HG02981 (cell line): ENCODE measurements at regions not wholly inside any gene's neighbourhood (a gene's known extent, or its start where the extent isn't known, plus 50 kb on each side); places are given as distances from the start of the nearest gene placed in this dataset.

Experiments used
- ATAC-seq: cut with Tn5 transposase; IDR thresholded peaks from one replicate; pipeline ENCODE4 v1.9.1; 2021; ENCODE audit warnings: mild to moderate bottlenecking, moderate library complexity; ENCODE audit not compliant: unreplicated experiment

DNA sequence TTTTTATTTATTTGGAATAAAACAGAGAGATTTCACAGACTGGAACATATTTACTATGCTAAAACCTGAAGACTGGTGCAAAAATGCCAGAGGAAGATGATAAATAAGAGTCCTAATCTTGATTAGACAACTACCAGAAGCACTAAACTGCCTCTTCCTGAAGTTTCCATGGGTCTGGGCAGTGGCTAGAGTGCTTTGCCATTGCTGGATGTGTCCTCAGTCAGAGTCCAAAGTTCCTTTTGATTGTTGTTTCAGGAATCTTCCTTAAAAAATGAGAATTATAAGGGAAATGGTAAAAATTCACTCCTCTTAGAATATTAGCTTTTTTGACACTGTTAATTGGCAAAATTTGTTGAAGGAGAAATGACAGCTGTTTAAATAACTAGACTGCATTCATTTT, 86.3 kb upstream of the AHR start:
- ATAC-seq = no peak

DNA sequence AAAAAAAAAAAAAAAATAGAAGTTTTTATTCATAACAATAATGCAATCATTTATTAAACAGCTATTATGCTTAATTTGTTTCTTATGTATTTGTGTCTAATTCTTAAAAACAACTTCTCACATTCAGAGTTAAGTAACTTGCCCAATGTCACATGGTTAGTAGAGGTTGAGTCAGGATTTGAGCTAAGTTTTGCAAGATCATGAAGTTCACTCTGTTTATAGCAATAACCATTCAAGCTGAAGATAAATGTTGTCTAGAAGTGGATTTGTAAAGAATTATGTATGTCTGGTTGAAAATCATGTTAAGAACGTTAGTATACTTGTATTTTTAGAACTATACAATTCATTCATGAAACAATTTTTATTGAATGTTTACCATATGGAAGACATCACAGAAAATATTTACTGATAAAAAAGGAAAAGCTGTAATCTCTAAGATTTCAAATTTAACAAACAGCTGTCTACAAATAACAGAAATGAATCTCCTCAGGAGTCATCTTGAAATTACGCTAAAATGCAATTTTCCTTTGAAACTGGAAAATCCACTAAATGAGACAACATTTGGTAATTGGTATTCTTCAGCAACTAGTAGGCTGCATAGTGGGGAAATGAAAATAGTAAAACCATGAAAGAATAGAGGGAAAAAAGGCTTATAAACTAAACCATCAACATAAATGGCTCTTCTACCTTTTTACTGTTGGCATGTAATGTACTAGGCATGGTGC, 70.5 kb upstream of the AHR start:
- no peak for ATAC-seq

DNA sequence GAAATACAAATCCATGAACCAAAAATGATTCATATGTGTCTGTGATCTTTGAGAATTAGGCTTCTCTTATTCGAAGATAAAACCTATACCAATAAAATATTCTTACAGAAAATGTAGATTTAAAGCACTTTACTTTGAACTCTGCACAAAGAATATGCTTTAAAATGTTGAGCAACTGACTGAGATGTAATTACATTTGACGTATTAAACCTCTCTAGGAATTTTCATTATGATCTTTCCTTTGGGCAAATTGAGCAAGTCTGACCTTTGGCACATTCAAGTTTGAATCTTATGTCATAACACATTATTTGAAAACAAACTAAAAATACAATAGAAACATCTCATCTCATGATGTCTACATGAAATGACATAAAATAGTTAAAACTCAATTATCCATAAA, 69.2 kb upstream of the AHR start:
- ATAC-seq = no peak

DNA sequence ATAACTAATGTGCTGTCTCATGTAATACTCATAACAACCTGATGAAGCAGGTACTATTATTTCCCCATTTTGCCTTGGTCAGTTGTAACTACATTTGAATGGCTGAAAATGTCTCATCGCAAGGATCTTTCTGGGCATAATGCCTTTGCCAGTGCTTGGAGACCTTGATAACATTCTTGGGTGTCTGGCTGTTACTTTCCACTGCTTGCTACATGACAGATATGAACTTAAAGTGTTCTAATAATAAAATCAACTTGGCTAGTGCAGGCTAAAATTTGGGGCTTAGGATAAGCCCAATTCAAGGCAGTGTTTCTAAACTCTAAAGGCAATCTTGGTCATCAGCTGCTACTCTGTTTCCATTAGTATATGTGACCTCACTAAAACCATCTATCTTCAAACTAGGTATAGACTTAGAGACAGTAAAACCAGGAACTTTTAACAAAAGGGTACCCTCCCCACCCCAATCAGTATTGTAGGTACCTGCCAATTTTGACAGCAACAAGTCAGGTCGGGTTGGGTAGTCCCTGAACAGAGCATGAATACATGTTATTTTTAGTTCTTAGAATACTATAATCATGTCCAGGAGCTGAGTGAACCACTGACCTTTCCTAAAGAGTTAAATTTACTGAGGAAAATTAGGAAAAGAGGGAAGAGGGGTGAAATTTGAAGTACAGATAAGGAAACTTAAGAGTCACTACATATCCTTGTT, 68.2 kb upstream of the AHR start:
- ATAC-seq = no peak

DNA sequence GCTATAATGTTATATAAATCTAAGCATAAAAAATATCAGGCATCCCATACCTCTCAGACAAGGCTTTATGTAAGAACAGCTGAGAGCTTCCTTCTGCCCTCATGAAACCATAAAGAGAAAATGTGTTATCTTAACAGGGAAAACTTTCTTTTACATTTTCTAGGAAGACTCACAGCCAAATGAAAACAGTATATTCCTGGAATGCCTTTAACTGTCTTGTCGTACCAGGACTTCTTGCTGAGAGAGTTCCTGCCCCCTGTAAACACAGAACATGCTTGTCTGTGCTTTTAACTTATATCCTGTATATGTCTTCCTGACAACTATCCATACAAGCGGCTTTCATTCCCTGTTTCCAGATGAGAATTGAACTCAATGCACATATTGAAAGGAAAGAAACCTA, 64.8 kb upstream of the AHR start:
- no peak for ATAC-seq

DNA sequence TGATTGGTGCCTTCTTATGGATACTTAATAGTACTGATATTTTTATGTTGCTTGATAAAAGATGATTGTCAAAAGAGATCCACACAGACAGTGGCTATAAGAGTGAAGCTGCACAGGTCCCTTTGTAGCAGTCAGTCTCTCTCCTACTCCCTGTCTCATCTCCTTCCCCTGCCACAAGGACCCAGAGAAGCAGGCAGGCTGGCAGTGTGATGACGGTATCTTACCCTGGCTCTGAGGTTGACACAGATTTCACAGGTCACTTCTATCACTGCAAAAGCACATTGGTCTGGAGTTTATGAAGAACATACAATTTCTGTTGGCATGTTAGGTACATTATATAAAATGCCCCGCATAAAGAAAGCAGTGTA, 64.4 kb upstream of the AHR start:
- peak; percentile 43 for ATAC-seq

DNA sequence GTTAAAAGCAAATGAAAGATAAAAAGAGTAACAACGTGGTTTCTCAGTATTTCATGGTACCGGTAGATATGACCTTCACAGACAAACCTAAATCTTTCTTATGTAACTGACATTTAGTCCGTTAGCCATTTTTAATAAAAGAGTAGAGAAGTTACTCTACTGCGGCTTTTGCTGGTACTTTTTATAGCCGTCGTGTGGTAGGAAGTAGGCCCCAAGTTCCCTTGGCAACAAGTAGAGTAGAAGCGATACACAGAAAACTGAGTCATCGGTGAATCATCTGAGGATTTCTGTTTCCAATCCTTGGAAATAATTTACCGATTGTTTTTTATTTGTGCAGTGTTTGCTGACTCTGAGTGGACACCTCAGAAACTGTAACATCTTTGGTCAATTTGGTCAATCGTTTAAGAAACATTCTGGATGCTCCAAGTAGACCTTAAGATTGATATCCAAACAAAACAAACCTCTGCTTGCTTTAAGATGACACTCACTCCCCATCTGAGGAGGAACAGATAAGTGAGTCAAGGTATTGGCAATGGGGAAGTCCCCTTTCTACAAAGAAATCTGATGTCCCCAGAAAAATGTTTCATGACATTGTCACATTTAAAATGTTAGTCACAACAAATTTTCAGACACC, 63.9 kb upstream of the AHR start:
- ATAC-seq = peak; percentile 97

DNA sequence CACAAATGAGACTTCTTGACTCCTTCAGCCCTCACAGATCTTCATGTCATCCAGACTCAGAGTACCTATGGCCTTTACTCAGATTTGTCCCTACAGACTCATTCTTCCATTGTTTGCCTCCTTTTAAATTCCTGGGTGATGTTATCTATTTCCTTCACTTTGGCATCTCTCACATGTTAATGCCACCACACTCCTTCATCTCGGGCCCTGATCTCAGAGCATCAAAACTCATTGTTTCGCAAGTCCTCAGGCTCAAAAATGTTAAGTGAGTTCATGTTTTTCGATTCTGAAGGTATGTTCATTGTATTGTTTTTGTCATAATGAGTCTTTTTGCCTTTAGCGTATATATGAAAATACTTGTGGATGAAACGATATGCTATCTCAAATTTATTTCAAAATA, 62.3 kb upstream of the AHR start:
- ATAC-seq = no peak

DNA sequence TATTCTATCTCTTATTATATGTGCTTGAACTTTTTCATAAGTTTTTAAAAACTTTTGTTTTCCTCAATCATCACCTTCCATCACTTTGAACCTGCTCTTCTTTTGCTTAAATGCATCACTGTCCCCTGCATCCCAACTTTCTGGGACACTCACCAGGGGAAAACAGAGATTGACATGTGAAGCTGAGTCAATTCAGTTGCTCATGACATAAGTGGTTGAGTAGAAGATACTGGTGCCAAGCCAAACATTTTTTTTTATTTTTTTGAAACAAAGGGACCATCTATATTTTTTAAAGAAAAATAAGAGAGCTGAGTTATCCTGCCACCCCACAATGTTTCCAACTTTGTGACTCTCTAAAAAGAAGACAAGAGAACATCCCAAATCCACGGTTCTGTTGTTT, 61.8 kb upstream of the AHR start:
- ATAC-seq = no peak

DNA sequence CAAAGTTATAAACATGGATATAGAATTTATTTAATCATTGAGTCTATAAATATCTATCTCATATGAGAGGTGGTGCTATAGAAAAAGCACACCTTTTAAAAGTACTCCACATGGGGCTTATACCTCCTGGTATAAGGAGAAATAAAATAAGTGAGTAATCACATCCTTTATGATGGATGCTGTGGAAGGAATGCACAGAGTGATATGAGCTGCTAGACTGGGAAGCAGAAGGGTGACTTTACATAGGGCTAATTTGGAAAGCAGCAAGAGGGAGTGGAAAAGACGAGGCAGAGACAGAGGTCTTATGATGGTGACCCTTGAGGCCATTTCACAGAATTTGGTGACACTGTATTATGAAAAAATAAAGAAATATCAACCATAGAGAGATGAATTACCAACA, 59.4 kb upstream of the AHR start:
- no peak for ATAC-seq

DNA sequence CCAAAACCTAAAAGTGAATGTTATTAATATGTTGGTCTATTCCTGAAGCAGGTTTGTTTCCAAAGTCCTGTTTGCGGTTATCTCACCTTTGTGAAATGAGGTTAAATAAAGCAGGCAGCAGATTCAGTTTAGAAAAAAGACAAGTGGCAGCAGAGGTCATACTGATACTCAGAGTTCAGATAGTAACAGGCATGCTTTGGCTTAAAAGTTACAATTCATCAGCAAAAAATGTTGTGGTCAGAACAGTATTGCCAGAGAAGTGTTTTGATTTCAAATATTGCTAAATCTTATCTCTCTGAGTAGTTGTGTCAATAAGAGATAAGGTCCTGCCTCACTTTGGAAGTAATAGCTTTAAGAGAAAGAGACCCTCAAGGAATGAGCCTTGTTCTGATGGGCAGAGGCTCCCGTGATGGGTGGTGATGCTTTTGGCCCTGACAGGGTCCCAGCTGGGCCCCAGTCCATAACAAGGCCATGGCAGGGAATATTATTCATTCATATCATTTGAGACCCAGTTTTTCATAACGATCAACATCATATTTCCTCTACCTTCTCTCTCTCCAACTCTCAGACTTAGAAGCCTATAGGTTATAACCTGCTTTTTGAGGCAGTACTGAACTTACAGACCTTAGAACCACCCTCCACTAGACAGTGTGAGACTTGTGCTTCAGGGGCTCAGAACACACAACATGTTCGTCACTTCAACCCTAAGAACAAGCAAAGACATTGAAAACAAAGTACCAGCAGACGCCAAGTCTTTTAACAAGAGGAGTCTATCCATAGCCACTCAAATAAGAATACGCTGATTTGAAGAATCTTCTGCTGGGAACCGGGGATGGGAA, 58.5 kb upstream of the AHR start:
- ATAC-seq = no peak

DNA sequence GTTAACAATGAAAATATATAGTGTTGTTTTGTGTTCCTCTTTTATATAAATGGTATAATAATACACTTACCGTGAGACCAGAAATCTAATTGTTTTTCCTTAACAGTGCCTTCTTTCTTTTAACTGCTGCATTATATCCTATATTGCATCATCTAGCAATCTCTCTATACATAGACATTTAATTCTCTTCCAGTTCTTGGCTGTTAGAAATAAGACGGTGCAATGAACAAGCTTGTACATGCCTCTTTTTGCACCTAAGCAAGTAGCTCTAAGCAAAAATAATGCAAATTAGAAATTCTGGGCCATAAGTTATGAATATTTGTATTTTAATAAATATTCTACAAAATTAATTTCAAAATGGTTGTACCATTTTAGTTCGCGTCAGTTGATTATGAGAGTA, 55.9 kb upstream of the AHR start:
- no peak for ATAC-seq

DNA sequence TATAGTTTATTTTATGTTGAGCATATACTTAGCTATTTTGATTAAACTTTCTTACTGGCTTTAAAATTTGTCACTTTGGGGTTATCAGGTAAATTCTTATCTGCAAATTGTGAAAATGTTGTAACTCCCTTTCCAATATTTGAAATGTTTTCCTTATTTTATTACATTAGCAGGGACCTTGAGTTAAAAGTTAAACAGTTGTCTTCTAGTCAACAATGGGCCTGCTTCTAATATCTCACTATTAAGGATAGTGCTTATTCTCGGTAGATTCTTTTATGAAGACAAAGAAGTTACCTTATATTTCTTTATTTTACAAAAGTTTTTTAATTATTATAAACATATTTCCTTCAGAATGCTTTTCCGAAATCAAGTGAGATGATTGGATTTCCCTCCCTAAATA, 53.7 kb upstream of the AHR start:
- ATAC-seq = no peak

DNA sequence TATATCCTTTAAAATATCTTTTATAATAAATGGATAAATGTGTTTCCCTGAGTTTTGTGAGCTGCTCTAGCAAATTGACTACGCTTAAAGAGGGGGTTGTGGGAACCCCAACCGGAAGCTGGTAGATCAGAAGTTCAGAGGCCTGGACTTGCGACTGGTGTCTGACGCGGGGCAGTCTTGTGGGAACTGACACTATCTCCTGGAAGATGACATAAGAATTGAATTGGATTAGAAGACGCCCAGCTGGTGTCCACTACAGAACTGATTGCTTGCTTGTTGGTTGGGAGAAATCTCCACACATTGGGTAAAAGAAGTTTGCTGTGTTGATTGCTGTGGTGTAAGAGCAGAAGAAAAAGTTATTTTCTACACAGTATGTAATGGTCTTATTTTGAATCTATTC, 51.1 kb upstream of the AHR start:
- ATAC-seq = no peak

DNA sequence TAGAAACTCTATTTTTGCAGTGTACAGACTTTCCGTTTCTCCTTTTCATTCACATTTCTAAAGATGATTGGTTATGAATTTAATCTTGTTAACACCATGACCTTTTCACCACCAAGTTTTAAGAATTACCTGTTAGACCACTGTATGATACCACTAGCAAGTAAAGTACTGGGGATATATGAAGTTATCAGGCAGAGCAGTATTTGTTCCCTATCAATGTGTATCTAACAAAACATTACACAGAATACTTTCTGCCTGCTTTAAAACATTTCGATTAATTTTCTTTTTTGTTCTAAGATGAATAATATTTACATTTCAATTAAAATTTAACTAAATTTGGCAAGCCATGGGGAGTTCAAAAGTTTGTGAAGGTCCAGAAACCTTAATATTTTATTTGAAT, 49.9 kb upstream of the AHR start:
- no peak for ATAC-seq
